ENCODE measurements at regions not wholly inside any gene's neighbourhood (a gene's known extent, or its start where the extent isn't known, plus 50 kb on each side); places are given as distances from the start of the nearest gene placed in this dataset.

DNA sequence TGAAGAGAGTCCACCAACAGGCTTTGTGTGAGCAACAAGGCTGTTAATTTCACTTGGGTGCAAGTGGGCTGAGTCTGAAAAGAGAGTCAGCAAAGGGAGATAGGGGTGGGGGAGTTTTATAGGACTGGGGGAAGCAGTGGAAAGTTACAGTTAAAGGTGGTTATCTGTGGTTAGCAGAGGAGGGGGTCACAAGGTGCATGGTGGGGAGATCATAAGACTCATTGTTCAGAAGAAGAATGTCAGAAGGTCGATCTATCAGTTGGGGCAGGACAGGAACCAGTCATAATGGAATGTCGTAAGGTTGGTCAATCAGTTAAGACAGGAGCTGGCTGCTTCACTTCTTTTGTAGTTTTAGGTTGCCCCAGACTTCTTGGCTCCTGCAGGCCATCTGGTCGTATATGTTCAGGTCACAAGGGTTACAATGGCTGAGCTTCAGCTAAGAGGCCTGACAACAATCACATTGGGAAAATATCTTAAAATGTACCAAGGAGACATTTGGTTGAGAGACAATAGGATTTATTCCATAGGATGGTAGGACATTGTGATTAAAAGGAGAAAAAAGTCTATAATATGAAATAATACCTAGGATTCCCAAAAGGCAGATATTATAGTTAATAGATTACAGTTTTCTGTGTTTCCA lies 356.4 kb downstream of the ANKRD7 start:
- no peak for DNase-seq

DNA sequence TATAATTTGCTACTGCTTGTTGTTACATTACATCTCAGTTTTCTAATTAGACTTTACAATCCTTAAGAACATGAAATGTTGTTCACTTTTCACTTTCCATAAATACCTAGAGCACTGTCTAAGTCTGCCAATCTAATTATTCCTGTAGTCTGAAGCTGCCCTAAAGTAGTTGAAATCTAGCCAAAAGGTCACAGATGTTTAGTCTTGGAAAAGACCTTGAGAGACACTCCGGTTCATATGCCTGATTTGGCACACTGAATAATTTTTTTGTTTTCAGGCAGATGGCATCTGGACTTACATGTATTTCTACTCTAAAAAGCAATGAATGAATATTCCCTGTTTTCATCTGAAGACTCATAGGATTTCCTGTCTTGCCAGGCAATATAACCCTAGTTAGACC lies 359.1 kb downstream of the ANKRD7 start:
- DNase-seq: no peak

DNA sequence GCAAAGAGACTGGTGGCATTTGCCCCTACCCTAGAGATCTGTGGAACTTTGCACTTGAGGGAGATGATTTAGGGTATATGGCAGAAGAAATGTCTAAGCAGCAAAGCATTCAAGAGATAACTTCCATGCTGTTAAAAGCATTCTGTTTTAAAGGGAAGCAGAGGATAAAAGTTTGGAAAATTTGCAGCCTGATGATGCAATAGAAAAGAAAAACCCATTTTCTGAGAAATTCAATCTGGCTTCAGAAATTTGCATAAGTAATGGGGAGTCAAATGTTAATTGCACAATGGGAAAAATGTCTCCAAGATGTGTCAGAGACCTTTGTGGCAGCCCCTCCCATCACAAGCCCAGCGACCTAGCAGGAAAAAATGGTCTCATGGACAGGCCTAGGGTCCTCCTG lies 361.7 kb downstream of the ANKRD7 start:
- no peak for DNase-seq

DNA sequence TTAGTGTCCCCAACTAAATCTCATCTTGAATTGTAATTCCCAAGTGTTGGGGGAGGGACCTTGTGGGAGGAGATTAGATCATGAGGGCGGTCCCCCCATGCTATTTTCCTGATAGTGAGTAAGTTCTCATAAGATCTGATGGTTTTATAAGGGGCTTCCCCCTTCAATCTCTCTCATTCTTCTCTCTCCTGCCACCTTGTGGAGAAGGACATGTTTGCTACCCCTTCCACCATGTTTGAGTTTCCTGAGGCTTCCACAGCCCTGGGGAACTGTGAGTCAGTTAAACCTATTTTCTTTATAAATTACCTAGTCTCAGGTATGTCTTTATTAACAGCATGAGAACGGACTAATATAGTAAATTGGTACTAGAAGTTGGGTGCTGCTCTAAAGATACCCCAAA lies 365.6 kb downstream of the ANKRD7 start:
- DNase-seq: no peak

DNA sequence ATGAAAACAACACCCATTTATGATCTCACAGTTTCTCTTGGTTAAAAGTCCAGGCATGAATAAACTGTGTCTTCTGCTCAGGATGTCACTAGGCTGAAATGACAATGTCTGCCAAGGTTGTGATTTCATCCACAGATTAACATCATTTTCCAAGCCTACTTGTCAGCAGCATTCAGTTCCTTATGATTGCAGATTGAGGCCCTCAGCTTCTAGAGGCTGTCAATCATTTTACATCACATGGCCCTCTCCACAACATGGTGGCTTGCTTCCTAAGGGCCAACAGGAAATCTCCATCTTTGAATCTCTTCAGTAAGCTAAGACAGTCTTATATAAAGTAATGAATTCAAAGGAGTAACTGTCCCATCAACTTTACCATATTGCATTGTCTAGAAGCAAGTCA lies 377.6 kb downstream of the ANKRD7 start:
- no peak for DNase-seq

DNA sequence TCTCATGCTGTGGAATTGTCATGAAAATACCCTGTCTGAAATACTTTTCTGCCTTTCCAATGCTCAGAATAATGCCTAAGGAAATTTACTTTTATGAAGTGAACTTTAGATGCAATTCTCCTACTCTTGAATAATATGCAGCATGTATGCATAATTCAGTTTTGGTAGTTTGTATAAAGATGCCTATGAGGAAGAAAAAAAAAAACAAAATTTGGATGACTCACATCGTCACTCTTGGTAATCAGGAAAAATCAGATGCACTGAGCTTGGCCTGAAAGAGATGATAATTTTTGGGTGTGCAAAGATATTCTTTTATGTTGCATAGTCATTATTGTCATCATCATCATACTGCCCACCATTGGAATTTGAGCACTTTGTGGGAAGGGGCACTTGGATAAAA lies 382.1 kb downstream of the ANKRD7 start:
- DNase-seq: no peak

DNA sequence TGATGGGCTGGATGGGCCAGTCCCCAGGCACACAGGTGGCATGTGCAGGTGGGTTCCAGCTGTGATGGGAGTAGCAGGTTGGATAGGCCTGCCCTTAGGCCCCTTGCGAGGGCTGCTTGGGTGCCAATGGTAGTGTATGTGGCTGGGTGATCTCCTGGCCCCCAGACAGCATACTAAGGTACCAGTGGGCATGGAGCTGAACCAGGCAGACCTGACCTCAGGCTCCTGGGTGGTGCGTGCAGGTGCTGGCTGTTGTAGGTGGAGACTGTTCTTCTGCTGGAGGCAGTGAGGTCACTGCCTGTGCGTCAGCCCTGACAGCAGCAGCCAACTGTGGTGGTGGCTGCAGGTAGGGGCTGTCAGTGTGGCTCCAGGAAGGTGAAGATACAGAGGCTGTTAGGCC lies 384.7 kb downstream of the ANKRD7 start:
- DNase-seq: no peak

DNA sequence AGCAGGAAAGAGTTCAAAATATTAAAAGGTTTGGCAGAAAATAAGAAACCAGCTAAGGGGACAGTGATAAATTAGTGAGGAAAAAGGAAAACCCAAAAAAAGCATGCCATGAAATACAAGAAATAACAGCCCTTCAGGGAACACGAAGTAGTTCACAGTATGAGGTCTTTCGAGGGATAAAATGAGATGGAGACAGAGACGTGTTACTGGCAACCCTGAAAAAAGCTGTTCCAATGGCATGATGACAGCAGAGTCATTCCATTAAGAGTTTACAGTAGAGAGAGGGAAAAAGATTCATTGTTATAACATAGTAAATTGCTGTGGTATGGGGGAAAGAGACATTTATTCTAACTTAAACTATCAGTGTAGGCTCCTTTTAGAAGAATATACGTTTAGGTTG lies 391.2 kb downstream of the ANKRD7 start:
- no peak for DNase-seq

DNA sequence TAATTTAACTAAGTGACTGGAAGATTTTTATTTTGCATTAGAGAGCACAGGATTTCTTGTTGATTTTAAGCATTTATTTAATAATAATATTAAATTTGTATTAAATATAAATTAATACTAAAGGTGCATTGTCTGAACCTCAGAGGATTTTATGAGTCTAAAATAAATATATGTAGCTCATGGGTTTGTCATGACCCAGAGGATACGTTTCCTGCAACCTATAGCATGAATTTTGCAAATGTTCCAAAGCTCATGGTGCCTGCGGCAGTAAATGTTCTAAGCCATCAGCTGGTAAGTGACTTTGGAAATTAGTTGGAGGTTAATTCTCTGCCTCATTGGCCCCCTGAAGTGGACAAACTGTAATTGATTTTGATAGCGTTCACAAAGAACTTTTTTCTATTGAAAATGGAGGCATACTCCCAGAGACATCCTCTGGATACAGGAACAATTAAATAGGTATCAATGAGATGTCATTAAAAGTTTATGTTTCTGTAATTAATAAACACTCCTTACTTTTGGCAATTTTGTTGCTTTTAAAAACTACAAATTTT lies 397.4 kb downstream of the ANKRD7 start:
- DNase-seq: no peak

DNA sequence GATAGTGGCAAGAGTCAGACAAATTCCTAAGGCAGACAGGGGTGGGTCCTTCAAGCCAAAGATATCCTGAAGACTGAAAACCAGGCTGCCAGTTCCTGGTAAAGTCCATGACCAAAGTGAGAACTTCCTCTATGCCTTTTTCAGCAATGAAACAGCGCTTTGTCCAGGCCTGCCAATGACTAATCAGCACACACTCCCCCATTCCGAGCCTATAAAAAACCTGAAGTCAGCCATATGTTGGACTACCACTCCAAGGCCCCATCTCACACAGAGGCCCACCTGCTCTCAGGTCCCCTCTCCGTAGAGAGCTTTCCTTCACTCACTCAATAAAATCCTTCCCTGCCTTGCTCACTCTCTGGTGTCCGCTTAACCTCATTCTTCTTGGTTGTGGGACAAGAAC lies 402.2 kb downstream of the ANKRD7 start:
- no peak for DNase-seq

DNA sequence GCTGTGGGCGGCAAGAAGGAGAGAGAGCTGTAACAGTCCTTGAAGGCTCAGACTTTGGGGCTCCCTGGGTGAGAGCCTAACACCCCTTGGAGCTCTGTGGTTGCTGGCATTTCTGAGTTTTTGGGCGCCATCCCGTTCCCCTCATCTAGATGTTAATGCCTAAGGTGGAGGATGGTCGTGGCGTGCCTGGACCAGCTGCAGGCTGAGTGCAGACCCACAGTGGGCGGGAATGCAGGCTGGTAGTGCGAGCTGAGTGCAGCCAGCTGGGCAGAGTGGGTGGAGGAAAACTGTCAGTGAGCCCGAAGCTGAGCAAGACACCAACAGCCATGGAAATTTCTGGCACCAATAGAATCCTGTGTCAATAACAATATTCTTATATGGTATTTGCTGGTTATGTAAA lies 403.0 kb downstream of the ANKRD7 start:
- DNase-seq: no peak

DNA sequence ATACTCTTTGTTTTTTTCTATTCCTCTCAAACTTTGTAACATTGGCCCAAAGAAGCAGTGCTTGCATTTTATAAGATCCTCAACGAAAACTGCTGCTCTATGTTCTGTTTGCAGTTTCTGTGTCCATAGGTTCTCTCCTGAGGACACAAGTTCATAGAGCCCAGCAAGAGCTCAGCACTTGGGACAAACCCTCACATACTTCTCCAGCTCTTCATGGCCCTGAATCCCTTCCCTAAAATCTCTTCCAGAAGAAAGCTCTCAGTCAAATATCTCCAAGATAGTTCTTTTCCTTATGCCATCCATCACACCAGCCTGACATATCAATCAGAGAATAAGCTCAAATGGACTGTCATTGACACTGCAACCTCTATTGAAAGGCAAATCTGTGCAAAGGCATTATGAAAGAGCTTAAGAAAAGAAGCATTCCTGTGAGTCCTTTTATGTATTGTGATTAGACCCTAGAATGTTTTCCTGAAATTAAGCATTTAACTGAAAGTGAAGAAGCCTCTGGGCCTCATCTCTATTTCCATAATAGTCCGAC lies 405.5 kb downstream of the ANKRD7 start:
- DNase-seq: no peak

DNA sequence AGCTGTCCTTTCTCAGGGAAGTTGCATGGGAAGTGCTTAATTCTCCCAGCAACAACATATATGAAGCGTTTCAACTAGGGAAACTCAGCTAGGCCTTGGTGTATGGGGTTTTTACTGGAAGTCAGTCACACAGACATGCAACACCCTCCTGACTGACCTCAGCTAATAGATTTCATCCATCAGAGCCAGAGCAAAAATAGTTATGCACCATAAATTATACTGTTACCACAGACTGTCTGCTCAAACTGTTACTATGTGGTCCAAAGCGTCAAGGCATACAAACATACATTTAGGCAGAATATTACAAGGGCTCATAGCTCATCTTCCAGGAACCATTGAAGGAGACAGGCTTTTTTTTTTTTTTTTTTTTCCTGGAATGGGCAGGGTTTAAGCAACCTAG lies 417.9 kb downstream of the ANKRD7 start:
- no peak for DNase-seq

DNA sequence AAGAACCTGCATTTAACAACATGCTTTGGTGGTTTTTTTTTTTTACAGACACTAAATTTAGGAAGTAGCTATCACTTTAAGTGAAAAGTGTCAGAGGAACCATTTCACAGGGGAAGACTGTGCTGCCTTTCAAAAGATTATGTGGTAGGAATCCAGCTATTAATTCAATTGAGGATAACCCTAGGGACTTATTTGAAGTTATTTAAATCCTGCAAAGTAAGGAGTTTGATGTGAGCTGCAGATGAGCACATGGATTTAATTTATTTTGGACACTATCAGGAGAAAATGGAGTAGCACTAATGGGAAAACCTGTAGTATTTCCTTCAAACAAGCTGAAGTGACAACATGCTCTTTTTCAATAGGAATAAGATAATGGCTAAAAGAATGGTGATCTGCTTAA lies 419.8 kb downstream of the ANKRD7 start:
- no peak for DNase-seq

DNA sequence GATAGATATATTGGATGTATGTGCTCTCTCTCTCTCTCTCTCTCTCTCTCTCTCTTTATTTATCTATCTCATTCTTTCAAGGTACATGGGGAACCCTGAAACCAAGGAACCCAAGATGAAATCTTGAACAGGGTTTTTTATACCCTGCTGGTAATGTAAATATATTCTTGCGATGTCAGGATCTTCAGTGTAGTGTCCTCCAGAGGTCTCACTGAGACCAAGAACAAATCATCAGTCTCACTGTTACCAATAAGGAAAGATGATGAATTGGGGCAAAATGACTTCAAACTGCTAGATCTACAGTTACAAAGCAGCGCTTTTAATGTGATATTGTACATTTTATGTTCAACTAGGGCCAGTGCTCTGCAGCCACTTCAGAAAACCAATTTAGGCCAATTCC lies 423.5 kb downstream of the ANKRD7 start:
- DNase-seq: no peak

DNA sequence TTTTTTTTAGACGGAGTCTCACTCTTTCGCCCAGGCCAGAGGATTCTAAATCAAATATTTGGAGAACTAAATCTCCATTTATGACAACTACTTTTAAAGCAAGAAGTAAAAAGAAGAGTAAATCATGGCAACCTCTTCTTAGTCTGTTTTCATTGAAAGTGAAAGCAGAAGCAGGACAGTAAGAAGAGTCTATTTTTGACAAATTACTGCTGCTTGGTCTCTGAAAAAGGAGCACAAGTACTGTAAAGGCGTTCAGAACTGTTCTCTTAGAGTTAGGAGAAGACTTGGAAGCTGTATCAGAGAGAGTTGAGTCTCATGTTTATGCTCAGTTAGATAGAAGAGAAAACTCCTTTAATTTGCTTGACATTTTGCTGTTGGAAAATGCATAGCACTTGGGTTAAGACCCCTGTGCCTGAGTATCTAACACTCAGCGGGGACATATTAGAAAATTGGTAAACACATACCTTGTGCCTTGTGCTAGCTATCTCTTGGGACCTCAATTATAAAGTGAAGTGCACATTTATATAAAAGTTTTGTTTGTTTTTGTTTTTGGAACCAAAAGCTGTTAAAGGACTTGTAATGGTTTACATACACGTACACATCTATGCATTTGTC lies 433.0 kb downstream of the ANKRD7 start:
- DNase-seq: no peak

DNA sequence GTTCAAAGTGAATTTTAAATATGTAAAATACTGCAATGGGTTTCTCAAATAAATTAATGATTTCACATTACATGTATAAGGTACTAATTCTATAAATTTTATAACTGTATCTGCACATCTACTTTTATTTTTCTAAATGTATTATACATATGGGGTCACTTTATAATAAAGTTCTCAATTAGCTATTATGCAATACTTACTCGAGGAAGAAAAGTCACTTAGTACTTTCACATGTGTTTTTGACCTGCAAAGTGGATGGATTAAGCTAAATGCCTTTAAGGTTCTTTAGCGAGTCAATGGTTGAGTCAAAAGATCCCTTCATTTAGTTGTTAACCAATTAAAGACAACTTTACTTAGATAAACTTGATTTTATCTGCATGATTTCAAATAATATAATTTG lies 437.8 kb downstream of the ANKRD7 start:
- no peak for DNase-seq

DNA sequence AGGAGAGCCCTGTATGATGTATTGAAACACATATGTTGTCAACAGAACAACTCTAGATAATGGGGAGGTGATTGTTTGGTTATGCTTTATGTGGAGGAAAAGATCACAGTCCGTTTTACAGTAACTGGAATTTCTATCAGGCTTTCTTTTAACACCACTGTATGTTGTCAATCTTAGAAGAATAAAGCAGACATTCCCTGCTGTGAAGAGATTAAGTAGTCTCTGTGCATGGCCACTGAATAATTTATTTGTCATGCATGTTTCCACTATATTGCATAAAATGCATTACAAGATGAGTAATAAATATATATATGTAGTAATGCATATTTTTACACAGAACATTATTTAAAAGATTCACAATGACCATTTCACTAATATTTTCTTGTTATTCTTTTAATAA lies 440.0 kb downstream of the ANKRD7 start:
- DNase-seq: no peak

DNA sequence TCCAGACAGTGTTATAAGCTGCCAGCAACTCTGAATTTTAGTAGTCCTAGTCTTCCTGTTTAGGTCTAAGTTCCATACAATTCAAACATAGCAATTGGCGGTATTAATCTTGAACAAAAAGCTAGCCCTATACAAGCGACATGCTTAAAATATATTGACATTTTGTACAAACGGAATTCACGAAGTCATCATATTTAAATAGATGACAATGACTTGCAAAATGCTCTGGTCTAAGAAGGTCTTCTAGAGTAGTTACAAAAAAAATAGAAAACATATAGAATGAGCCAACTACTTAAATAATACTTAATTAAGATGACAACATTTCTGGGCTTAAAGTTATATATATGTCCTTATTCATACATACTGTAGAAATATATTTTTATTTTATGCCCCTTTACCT lies 446.6 kb downstream of the ANKRD7 start:
- no peak for DNase-seq

DNA sequence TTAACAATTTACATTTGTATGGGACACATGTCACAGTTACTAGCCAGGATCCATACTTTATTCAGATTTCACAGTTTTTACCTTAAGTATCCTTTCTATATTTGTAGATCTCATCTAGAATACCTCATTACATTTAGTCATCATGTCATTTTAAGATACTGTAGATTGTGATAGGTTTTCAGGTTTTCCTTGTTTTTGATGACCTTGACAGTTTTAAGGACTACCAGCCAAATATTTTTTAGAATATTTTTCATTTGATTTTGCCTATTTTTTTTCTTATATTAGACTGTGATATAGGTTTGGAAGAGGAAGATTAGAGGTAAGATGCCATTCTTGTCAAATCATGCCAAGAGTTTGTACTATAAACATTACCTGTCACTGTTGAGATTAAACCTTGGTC lies 460.3 kb downstream of the ANKRD7 start:
- DNase-seq: no peak

DNA sequence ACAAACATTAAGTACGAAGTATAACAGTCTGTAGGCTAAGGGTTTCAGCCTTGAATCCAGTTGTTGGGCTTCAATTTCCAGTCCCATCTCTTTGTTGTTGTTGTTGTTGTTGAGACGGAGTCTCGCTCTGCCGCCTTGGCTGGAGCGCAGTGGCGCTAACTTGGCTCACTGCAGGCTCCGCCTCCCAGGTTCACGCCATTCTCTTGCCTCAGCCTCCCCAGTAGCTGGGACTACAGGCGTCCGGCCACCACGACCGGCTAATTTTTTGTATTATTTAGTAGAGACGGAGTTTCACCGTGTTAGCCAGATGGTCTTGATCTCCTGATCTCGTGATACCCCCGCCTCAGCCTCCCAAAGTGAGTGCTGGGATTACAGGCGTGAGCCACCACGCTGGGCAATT lies 464.9 kb downstream of the ANKRD7 start:
- no peak for DNase-seq

DNA sequence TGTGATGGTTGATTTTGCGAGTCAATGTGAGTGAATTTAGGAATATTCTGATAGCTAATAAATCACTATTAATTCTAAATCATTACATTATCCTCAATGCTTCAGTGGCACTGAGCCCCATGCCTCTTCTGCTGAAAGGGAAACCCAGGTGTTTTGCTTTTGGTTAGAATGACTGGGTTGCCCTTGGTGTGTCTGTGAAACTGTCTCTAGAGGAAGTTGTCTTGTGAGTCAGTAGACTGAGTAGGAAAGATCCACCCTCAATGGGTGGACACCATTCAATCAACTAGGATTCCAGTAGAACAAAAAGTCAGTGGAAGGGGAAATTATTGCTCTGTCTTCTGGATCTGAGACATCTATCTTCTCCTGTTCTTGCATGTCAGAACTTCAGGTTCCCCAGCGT lies 472.4 kb downstream of the ANKRD7 start:
- DNase-seq: no peak

DNA sequence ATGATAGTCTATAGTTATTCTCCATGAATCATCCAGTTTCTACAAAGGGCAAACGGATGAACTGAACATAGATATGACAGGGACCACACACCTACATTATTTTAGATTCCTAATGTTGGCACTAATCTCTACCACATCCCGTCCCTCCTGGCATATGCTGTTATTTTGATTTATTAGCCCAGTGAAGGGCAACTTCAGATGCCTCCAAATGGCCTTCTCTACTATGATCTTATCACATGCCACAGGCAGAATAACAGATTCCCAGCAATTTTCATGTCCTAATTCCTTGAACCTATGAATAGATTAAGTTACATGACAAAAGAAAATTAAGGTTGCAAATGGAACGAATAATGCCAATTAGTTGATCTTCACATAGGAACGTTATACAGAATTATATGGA lies 474.7 kb downstream of the ANKRD7 start:
- DNase-seq: no peak

DNA sequence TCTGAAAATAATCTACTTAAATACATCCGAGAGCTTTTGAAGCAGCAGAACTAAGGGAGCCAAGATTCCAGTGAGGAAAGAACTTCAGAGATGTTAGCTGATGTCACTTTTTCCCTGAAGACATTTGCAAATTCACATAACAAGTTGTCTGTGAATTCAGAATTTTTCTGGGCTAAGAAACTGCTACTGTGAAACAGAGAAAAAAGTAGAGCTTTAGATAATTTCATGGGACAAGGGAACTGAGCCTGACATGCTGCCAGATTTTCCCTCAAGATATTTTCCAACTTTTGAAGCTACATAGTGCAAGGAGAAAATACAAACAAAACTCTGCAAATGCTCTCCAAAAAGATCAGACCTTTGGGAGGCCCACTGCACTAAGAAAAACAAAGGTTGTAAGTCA lies 484.2 kb downstream of the ANKRD7 start:
- DNase-seq: no peak

DNA sequence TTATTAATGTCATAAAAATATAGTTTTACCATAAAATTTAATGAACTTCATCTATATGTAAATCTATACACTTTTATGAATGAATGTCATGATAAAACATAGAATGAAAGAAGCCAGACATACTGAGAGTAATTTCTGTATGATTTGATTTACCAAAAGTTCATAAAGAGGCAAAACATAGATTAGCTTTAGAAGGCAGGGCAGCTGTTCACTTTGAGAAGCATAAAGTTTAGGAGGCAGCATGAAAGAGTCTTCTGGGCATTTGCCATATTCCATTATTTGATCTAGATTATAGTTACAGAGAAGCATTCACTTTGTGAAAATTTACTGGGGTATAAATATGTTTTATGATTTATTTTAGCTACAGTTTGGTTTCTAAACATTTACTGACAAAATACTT lies 487.2 kb downstream of the ANKRD7 start:
- no peak for DNase-seq

Measured in NCI-H2107 (cell line).